HL-60 (cell line): ENCODE measurements at regions not wholly inside any gene's neighbourhood (a gene's known extent, or its start where the extent isn't known, plus 50 kb on each side); places are given as distances from the start of the nearest gene placed in this dataset.

ENCODE experiments used
- DNase-seq, 2 experiments: peaks; one replicate each; pipeline ENCODE4 v3.0.0-alpha.2; 2010 to 2020; ENCODE audit warnings: low read depth in 1 of 2, low spot score in 1 of 2
- H3K27ac ChIP-seq: fragments of 250-450 bp; sonication (Bioruptor Pico); replicated peaks from 2 replicates; pipeline ENCODE4 v1.5.1; 2020; ENCODE audit warnings: mild to moderate bottlenecking, moderate library complexity
- H3K27me3 ChIP-seq: fragments of 250-450 bp; sonication (Bioruptor Pico); 2 replicates; pipeline ENCODE4 v1.5.1; 2021; ENCODE audit warnings: mild to moderate bottlenecking, moderate library complexity; ENCODE audit not compliant: insufficient read depth, poor library complexity, severe bottlenecking
- H3K4me3 ChIP-seq: replicated peaks from 2 replicates; pipeline ENCODE4 v1.5.1; 2011; ENCODE audit warnings: mild to moderate bottlenecking, control low read depth, low read length; ENCODE audit not compliant: insufficient read depth
- CTCF ChIP-seq: IDR thresholded peaks from one replicate; pipeline ENCODE4 v1.5.1; 2011; ENCODE audit warnings: low read length, control low read depth, inconsistent platforms; ENCODE audit not compliant: insufficient read depth
- GABPA ChIP-seq: IDR thresholded peaks from 2 replicates; pipeline ENCODE4 v1.6.1; 2012; ENCODE audit warnings: low read depth
- POLR2AphosphoS5 ChIP-seq: IDR thresholded peaks from 2 replicates; pipeline ENCODE4 v1.6.1; 2012; ENCODE audit warnings: low read depth
- SPI1 ChIP-seq: IDR thresholded peaks from 2 replicates; pipeline ENCODE4 v1.6.1; 2012; ENCODE audit warnings: low read depth, mild to moderate bottlenecking, borderline replicate concordance
- TF ChIP-seq, protein P1 (sequence below): IDR thresholded peaks from 2 replicates; pipeline ENCODE4 v1.6.1; 2012; ENCODE audit warnings: low read depth; ENCODE audit not compliant: insufficient replicate concordance

DNA sequence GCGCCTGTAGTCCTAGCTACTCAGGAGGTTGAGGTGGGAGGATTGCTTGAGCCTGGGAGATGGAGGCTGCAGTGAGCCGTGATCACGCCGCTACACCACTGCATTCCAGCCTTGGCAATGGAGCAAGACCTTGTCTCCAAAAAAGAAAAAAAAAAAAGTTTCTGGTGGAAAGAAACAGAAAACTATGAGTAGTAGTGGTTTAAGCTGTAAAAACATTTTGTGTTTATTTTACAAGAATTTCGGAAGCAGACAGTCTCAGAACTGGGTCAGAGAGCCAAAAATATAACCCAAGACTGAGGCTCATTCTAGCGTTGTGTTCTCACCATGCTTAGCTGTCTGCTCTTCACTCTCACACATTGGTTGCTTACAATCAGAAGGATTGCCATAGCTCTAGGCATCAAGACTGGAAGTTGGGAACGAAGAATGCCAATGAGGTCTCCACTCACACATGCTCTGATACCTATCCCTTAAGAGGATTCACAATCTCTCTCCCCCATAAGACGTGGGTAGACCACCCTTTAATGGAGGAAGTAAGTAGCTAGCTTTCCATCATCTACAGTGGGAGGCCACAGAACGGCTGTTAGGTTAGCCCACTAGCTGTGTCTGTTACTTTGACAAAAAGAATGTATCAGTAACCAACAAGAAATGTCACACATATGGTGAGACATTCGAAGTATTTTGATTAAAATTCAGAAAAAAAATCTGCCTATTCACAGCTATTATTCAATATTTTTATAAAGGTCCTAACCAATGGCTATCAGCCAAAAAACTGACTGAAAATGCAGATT is 117.6 kb upstream of the RASSF8 start:
- Histone ChIP-seq H3K27me3 (no peaks in the 10 kb centered on the region), H3K4me3 (no peak overlapping the region), H3K27ac (no peak overlapping the region)
- no peak for DNase-seq
- TF ChIP-seq SPI1 (no peak), CTCF (no peak), POLR2AphosphoS5 (no peak), GABPA (no peak)
- TF ChIP-seq, protein P1, sequence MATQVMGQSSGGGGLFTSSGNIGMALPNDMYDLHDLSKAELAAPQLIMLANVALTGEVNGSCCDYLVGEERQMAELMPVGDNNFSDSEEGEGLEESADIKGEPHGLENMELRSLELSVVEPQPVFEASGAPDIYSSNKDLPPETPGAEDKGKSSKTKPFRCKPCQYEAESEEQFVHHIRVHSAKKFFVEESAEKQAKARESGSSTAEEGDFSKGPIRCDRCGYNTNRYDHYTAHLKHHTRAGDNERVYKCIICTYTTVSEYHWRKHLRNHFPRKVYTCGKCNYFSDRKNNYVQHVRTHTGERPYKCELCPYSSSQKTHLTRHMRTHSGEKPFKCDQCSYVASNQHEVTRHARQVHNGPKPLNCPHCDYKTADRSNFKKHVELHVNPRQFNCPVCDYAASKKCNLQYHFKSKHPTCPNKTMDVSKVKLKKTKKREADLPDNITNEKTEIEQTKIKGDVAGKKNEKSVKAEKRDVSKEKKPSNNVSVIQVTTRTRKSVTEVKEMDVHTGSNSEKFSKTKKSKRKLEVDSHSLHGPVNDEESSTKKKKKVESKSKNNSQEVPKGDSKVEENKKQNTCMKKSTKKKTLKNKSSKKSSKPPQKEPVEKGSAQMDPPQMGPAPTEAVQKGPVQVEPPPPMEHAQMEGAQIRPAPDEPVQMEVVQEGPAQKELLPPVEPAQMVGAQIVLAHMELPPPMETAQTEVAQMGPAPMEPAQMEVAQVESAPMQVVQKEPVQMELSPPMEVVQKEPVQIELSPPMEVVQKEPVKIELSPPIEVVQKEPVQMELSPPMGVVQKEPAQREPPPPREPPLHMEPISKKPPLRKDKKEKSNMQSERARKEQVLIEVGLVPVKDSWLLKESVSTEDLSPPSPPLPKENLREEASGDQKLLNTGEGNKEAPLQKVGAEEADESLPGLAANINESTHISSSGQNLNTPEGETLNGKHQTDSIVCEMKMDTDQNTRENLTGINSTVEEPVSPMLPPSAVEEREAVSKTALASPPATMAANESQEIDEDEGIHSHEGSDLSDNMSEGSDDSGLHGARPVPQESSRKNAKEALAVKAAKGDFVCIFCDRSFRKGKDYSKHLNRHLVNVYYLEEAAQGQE = no peak

DNA sequence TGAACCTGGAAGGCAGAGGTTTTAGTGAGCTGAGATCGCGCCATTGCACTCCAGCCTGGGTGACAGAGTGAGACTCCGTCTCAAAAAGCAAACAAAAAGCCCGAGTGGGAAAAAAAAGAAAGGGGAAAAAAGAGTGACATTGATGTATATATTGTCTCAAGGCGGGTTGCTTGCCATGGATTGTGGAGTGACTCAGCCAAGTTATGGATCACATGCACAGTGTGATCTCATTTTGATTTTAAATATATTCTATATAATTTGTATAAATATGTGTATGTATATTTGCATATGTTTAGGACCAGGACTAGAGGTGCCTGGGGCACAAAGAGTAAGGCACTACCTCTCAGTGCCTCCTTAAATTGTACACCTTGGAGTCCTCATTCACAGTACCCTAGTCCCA is 116.2 kb upstream of the RASSF8 start:
- no peak overlapping the region for H3K27ac ChIP-seq
- no peak for DNase-seq
- H3K4me3 ChIP-seq = no peak overlapping the region
- H3K27me3 ChIP-seq = no peaks in the 10 kb centered on the region
- TF ChIP-seq, protein P1 = no peak
- TF ChIP-seq CTCF = no peak
- no peak for TF ChIP-seq POLR2AphosphoS5
- TF ChIP-seq GABPA = no peak
- TF ChIP-seq SPI1 = no peak

DNA sequence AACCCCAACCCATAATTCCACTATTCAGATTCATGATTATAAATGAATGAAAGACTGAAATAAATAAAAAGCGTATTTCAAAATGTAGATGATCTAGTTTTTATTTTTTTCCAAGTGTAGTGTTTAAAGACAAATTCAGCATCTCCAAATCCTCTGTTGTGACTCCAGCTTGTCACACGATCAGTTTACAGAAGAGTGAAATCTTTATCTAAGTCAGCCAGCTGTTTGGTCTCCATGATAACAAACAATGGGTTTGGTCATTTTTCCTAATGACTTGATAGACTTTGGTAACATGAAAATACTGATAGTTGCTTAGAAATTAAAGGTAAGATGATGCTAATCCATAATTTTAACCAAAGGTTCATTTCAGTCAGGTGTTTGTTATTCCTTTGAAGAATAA is 114.5 kb upstream of the RASSF8 start:
- Histone ChIP-seq H3K4me3 (no peak overlapping the region), H3K27ac (no peak overlapping the region), H3K27me3 (no peaks in the 10 kb centered on the region)
- TF ChIP-seq GABPA (no peak), CTCF (no peak), SPI1 (no peak), POLR2AphosphoS5 (no peak)
- TF ChIP-seq, protein P1 = no peak
- DNase-seq = no peak
